Breast epithelium (tissue), 3 donors: ENCODE measurements at regions not wholly inside any gene's neighbourhood (a gene's known extent, or its start where the extent isn't known, plus 50 kb on each side); places are given as distances from the start of the nearest gene placed in this dataset.

Source experiments
- POLR2AphosphoS5 ChIP-seq, 3 donors: sonication (generic); formaldehyde crosslinking; IDR thresholded peaks; one replicate each; pipeline ENCODE4 v1.6.1; 2017; ENCODE audit warnings: antibody characterized with exemption in 3 of 3
- TF ChIP-seq, protein P1 (sequence below), 3 donors: fragments of 450-650 bp; IDR thresholded peaks; one replicate each; pipeline ENCODE4 v1.5.1; 2016 to 2017; ENCODE audit warnings: antibody characterized with exemption in 3 of 3, mild to moderate bottlenecking in 3 of 3, moderate library complexity in 3 of 3

DNA sequence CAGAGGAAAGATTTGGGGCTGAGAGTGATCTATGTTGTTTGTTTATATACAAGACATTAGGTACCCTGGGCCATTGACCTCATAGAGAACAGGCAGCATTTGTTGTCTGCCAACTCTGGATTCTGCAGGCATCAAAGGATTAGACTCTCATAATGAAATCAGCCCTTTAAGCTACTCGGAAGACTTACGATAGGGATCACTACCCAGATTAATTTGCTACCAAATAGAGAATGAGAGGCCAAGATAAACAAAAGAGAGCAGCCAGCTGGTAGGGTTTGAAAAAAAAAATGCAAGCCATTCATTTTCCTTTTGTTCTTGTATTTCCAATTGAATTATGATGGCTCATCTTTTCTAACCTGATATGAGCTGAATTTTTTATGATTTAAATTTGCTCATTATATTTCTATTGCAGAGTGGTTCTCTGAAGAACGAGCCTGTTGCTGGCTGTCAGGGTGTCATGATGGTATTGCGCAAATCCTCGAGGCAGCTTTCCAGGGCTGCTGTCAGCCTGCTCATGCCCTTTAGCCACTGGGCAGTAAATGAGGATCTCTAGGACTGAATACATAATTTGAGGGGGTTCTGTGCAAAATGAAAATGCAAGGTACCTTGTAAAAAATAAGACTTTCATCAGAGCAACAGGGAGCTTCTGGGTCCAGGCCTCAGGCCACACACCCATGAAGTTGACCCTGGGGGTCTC lies 116.4 kb upstream of the KCNJ15 start:
- TF ChIP-seq, protein P1, sequence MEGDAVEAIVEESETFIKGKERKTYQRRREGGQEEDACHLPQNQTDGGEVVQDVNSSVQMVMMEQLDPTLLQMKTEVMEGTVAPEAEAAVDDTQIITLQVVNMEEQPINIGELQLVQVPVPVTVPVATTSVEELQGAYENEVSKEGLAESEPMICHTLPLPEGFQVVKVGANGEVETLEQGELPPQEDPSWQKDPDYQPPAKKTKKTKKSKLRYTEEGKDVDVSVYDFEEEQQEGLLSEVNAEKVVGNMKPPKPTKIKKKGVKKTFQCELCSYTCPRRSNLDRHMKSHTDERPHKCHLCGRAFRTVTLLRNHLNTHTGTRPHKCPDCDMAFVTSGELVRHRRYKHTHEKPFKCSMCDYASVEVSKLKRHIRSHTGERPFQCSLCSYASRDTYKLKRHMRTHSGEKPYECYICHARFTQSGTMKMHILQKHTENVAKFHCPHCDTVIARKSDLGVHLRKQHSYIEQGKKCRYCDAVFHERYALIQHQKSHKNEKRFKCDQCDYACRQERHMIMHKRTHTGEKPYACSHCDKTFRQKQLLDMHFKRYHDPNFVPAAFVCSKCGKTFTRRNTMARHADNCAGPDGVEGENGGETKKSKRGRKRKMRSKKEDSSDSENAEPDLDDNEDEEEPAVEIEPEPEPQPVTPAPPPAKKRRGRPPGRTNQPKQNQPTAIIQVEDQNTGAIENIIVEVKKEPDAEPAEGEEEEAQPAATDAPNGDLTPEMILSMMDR (IDR thresholded peaks at IDR 0.05), result no peak
- no peak for TF ChIP-seq POLR2AphosphoS5 (IDR thresholded peaks at IDR 0.05)
